HG02938 (cell line): ENCODE measurements at regions not wholly inside any gene's neighbourhood (a gene's known extent, or its start where the extent isn't known, plus 50 kb on each side); places are given as distances from the start of the nearest gene placed in this dataset.
"Not testable (repeated sequence)": the region's sequence is repeated elsewhere in the genome, so short reads cannot be mapped to it uniquely, and the experiment has no call there.

ENCODE experiments used
- ATAC-seq: cut with Tn5 transposase; IDR thresholded peaks from one replicate; pipeline ENCODE4 v1.9.1; 2021; ENCODE audit warnings: mild to moderate bottlenecking, moderate library complexity; ENCODE audit not compliant: unreplicated experiment

- no peak for ATAC-seq
These were observed 152.3 kb upstream of the EGLN3 start for GRCh38 chr14:34103176-34103575.

- ATAC-seq: no peak
These were observed 148.8 kb upstream of the EGLN3 start for GRCh38 chr14:34099635-34100034.

GRCh38 chr14:34098985-34099349 is 148.1 kb upstream of the EGLN3 start:
- ATAC-seq: no peak

- ATAC-seq: no peak
These were observed 147.4 kb upstream of the EGLN3 start for GRCh38 chr14:34098045-34098984.

GRCh38 chr14:34097644-34098043 is 146.8 kb upstream of the EGLN3 start:
- ATAC-seq: no peak

- no peak for ATAC-seq
These were observed 143.5 kb upstream of the EGLN3 start for GRCh38 chr14:34094384-34094783.

- ATAC-seq: no peak
These were observed 143.0 kb upstream of the EGLN3 start for GRCh38 chr14:34093883-34094282.

GRCh38 chr14:34090451-34090850 is 139.6 kb upstream of the EGLN3 start:
- no peak for ATAC-seq

- no peak for ATAC-seq
These were observed 138.0 kb upstream of the EGLN3 start for GRCh38 chr14:34088914-34089313.

- no peak for ATAC-seq
These were observed 136.7 kb upstream of the EGLN3 start for GRCh38 chr14:34087571-34087970.

GRCh38 chr14:34086223-34086757 is 135.4 kb upstream of the EGLN3 start:
- ATAC-seq: no peak

GRCh38 chr14:34085695-34086094 is 134.8 kb upstream of the EGLN3 start:
- no peak for ATAC-seq

GRCh38 chr14:34081576-34082136 is 130.8 kb upstream of the EGLN3 start:
- no peak for ATAC-seq

- no peak for ATAC-seq
These were observed 130.3 kb upstream of the EGLN3 start for GRCh38 chr14:34081101-34081575.

GRCh38 chr14:34079643-34080042 is 128.8 kb upstream of the EGLN3 start:
- not testable (repeated sequence) for ATAC-seq

- no peak for ATAC-seq
These were observed 127.4 kb upstream of the EGLN3 start for GRCh38 chr14:34078117-34078743.

- no peak for ATAC-seq
These were observed 125.0 kb upstream of the EGLN3 start for GRCh38 chr14:34075826-34076225.

- peak; percentile 71 for ATAC-seq
These were observed 124.3 kb upstream of the EGLN3 start for GRCh38 chr14:34075042-34075744.

GRCh38 chr14:34072921-34073320 is 122.0 kb upstream of the EGLN3 start:
- ATAC-seq: no peak

GRCh38 chr14:34072401-34072800 is 121.5 kb upstream of the EGLN3 start:
- ATAC-seq: no peak

GRCh38 chr14:34070917-34071407 is 120.1 kb upstream of the EGLN3 start:
- no peak for ATAC-seq
